ENCODE measurements at regions not wholly inside any gene's neighbourhood (a gene's known extent, or its start where the extent isn't known, plus 50 kb on each side); places are given as distances from the start of the nearest gene placed in this dataset.

GRCh38 chr2:34892256-34892655, 1293.2 kb upstream of the FAM98A start:
- Histone ChIP-seq H3K9ac (replicated peaks in 1 of 4; ENCODE audit: extremely low read depth in 1 of 4, low read depth in 3 of 4, low read length in 3 of 4) (no peak overlapping the region), H3K27ac (ENCODE audit: low read depth, low read length) (no peak overlapping the region), H3K18ac (ENCODE audit: extremely low read depth, low read length) (no peak overlapping the region), H3K79me1 (ENCODE audit: low read depth, low read length) (no peaks in the 10 kb centered on the region), H3K4ac (replicated peaks; ENCODE audit: insufficient read length, low read depth, low read length) (no peak overlapping the region), H3K14ac (ENCODE audit: insufficient read length) (no peak overlapping the region), H3K56ac (replicated peaks; ENCODE audit: insufficient read length, low read depth, low read length) (no peak overlapping the region), H4K5ac (ENCODE audit: insufficient read length, low read depth, low read length) (no peak overlapping the region), H3K36me3 (ENCODE audit: control insufficient read depth in 2 of 4, insufficient read depth in 4 of 4, low read length in 3 of 4) (no peaks in the 10 kb centered on the region), H2AFZ (ENCODE audit: low read length) (no peak overlapping the region), H3K4me3 (ENCODE audit: extremely low read depth in 1 of 4, insufficient read depth in 2 of 4, low read depth in 3 of 4, low read length in 4 of 4) (no peak overlapping the region), H2BK20ac (ENCODE audit: low read length) (no peak overlapping the region), H2BK12ac (ENCODE audit: low read depth, low read length) (no peak overlapping the region), H2BK5ac (ENCODE audit: low read depth, low read length) (no peak overlapping the region), H4K91ac (replicated peaks; ENCODE audit: insufficient read length, low read length) (no peak overlapping the region), H3K23ac (ENCODE audit: insufficient read length) (no peak overlapping the region), H4K20me1 (replicated peaks in 1 of 2; ENCODE audit: control insufficient read depth in 1 of 2, insufficient read depth in 2 of 2, low read length in 2 of 2) (no peaks in the 10 kb centered on the region), H3K79me2 (ENCODE audit: control insufficient read depth in 1 of 2, insufficient read depth in 2 of 2, low read length in 2 of 2) (no peaks in the 10 kb centered on the region), H3K27me3 (replicated peaks in 1 of 4; ENCODE audit: control insufficient read depth in 3 of 4, extremely low read depth in 1 of 4, insufficient read depth in 3 of 4, low read length in 3 of 4) (no peaks in the 10 kb centered on the region), H2BK15ac (ENCODE audit: low read length) (no peak overlapping the region), H3K4me1 (replicated peaks in 1 of 4; ENCODE audit: control insufficient read depth in 3 of 4, insufficient read depth in 4 of 4, low read length in 3 of 4) (no peaks in the 10 kb centered on the region), H4K8ac (ENCODE audit: extremely low read depth, insufficient read depth, low read length) (no peak overlapping the region), H2AK5ac (ENCODE audit: low read depth, low read length) (no peak overlapping the region), H2BK120ac (replicated peaks; ENCODE audit: low read depth, low read length) (no peak overlapping the region), H3K9me3 (ENCODE audit: insufficient read depth in 2 of 2, low read depth in 1 of 2, low read length in 1 of 2) (no peaks in the 10 kb centered on the region), H3K23me2 (ENCODE audit: low read depth, low read length) (no peaks in the 10 kb centered on the region; the same call in 1 of the 2 replicates), H3K4me2 (ENCODE audit: insufficient read depth in 1 of 2, low read depth in 2 of 2, low read length in 2 of 2) (no peak overlapping the region)
- no peak for FAIRE-seq
- DNase-seq (ENCODE audit: low read depth in 1 of 2, low spot score in 2 of 2), result no peak
- CTCF ChIA-PET (ENCODE audit: partially characterized antibody), result interaction anchor here (1.2 kb wide), 1 partner anchor 18 kb away, joined by 3 read pairs; no protein-coding TSS in a partner anchor
- 84% methylated on average over 5 of the region's 5 CpGs; no CpG with 5 or more reads in 1 of the 2 experiments for WGBS, 2 experiments (ENCODE audit: extremely low coverage in 1 of 2, insufficient coverage in 1 of 2, insufficient read length in 1 of 2, insufficient replicate concordance in 2 of 2, low coverage in 1 of 2, low lambda C conversion rate in 2 of 2, missing lambda C conversion rate in 1 of 2)
- POLR2A ChIA-PET (ENCODE audit: partially characterized antibody), result no interaction called here
- TF ChIP-seq SP4 (IDR thresholded peaks at IDR 0.05; ENCODE audit: low read length) (no peak), TAF7 (optimal IDR thresholded peaks at IDR 0.05; ENCODE audit: borderline replicate concordance, low read depth, low read length) (no peak), POU5F1 (IDR thresholded peaks at IDR 0.05; ENCODE audit: low read depth, low read length) (no peak), EGR1 (IDR thresholded peaks at IDR 0.05; ENCODE audit: borderline replicate concordance, low read depth, low read length) (no peak), YY1 (IDR thresholded peaks at IDR 0.05; ENCODE audit: low read depth, low read length) (no peak), CREB1 (IDR thresholded peaks at IDR 0.05) (no peak), ASH2L (IDR thresholded peaks at IDR 0.05; ENCODE audit: low read length) (no peak), SUZ12 (IDR thresholded peaks at IDR 0.05; ENCODE audit: low read length) (no peak), HDAC6 (IDR thresholded peaks at IDR 0.05; ENCODE audit: low read depth, low read length) (no peak), SP1 (IDR thresholded peaks at IDR 0.05; ENCODE audit: low read depth, low read length) (no peak), RFX5 (IDR thresholded peaks at IDR 0.05; ENCODE audit: borderline replicate concordance, low read depth, low read length) (no peak), BRCA1 (IDR thresholded peaks at IDR 0.05; ENCODE audit: low read depth, low read length) (no peak), SIRT6 (IDR thresholded peaks at IDR 0.05; ENCODE audit: low read length) (no peak), E2F6 (IDR thresholded peaks at IDR 0.05) (no peak), ZNF274 (IDR thresholded peaks at IDR 0.05; ENCODE audit: borderline replicate concordance, extremely low read depth, low read length) (no peak), HDAC2 (IDR thresholded peaks at IDR 0.05; ENCODE audit: borderline replicate concordance in 1 of 2, low read depth in 2 of 2, low read length in 2 of 2) (no peak)

Data from H1 (cell line).